GM12873 (cell line): ENCODE measurements at regions not wholly inside any gene's neighbourhood (a gene's known extent, or its start where the extent isn't known, plus 50 kb on each side); places are given as distances from the start of the nearest gene placed in this dataset.

Experiments used
- TF ChIP-seq, protein P1 (sequence below): IDR thresholded peaks from 2 replicates; pipeline ENCODE4 v1.5.1; 2012; ENCODE audit warnings: low read depth, mild to moderate bottlenecking, moderate library complexity, low read length, control low read depth; ENCODE audit not compliant: insufficient read depth; ENCODE audit errors: missing control alignments

DNA sequence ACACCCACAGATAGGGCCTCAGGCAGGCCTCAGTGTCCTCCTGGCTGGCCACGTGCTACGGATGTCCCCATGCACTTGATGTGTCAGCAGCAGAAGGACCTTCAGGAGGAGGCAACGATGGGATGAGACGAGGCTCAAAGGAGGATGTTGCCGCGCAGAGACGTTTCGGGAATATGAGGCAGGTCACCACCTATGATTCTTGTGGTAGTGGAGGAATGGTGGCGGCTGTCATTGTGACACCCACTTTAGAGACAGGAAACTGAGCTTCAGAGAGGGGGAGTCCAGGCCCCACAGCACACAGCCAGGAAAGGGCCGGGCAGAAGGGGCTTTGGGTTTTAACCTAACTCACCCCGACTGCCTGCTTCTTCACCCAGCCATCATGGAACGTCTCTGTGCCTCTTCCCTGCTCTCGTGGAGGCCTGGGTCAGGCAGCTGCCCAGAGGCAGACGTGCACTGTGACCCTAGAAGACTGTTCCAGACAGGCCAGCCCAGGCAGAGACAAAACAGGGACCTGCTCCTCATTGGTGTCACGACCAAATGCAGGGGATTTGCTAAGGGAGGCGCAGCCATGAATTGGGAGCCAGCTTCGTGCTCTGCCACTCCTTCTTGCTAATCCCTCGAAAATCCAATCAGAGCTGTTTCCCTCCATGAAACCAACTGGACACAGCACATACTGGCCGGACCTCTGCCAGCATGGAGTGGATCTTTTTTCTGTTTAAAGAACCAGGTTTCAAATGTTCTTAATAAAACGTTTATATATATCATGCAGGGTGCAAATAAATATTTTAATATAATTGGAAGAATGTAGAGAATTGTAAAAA, 169.2 kb downstream of the ASB1 start:
- TF ChIP-seq, protein P1, sequence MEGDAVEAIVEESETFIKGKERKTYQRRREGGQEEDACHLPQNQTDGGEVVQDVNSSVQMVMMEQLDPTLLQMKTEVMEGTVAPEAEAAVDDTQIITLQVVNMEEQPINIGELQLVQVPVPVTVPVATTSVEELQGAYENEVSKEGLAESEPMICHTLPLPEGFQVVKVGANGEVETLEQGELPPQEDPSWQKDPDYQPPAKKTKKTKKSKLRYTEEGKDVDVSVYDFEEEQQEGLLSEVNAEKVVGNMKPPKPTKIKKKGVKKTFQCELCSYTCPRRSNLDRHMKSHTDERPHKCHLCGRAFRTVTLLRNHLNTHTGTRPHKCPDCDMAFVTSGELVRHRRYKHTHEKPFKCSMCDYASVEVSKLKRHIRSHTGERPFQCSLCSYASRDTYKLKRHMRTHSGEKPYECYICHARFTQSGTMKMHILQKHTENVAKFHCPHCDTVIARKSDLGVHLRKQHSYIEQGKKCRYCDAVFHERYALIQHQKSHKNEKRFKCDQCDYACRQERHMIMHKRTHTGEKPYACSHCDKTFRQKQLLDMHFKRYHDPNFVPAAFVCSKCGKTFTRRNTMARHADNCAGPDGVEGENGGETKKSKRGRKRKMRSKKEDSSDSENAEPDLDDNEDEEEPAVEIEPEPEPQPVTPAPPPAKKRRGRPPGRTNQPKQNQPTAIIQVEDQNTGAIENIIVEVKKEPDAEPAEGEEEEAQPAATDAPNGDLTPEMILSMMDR = no peak

DNA sequence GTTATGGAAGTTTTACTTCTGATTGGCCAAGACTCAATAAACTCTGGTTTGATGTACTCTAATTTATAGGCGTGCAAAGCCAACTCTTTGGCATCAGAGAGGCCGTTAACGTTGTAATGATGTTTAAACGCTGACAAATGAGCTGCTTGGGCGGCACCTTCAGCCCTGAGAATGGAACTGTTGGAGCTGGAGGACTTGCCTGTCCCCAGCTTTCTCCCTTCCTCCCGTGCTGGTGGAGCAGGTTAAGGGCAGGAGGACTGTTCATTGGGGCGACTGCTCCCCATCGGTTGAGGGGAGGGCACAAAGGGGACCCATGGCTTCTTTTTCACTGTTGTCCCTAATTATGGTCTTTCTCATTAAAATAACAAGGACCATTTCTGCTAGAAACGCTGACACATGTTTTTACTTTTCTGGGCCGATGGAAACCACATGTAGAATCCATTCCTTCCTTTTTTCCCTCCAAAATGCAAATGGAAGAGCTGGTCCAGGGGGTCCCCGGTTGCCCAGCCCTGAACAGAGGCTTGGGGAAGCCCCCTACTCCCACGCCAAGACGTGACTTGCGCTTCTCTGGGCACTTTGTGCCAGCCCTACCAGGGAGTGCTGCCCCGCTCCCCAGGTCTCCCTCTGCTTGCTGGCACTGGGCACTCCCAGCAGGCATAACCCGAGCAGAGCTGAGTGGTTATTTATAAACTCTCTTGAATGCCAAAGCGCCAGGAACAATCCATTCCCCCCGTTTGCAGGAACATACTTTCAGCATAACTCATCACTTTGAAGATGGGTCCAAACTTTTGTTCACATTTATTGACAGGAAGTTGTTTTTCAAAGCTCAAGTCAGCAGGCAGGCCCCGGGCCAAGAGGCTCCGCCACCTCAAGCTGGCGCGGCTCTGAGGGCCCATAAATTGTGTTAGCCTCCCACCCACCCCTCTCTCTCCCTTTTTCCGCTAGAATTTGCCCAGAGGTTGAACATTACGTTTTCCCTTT, 170.1 kb downstream of the ASB1 start:
- TF ChIP-seq, protein P1 = no peak

DNA sequence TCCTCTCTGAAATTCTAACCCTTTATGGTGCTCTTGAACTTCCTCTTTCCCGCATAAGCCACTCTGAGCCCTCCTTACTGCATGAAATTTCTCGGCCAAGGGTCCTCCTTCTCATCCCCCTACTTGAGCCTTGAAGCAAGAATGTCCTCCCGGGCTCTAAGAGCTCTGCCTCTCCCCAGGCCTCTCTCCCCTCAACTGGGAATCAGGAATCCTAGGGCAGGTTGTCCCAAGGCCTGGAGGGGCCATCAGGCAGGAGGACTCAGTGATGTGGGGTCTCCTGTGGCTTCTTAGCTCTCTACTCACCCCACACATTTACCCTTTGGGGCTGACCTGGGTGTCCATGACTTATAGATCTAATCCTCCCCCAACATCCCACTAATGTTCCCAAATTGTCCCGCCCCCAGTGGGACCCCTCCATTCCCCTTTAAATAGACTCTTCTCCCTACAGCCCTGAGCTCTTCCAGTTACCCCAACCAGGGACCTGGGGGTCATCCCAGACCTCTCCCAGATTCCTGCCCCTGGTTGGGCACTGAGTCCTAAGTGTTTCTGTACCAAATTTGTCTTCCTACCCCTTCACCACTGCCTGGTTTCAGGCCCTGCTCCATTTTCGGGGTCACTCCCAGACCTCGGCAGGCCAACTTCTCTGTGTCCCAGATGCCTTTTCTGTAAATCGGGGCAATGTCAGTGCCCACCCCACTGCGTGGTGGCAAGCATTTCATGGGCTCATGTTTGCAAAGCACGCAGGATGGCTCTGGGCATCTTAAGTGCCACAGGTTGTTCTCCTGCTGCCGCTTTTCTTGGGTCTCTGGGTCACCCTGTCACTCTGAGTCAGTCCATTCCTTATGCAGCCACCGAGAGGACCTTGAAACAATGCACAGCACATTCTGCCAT, 171.2 kb downstream of the ASB1 start:
- TF ChIP-seq, protein P1 = no peak

DNA sequence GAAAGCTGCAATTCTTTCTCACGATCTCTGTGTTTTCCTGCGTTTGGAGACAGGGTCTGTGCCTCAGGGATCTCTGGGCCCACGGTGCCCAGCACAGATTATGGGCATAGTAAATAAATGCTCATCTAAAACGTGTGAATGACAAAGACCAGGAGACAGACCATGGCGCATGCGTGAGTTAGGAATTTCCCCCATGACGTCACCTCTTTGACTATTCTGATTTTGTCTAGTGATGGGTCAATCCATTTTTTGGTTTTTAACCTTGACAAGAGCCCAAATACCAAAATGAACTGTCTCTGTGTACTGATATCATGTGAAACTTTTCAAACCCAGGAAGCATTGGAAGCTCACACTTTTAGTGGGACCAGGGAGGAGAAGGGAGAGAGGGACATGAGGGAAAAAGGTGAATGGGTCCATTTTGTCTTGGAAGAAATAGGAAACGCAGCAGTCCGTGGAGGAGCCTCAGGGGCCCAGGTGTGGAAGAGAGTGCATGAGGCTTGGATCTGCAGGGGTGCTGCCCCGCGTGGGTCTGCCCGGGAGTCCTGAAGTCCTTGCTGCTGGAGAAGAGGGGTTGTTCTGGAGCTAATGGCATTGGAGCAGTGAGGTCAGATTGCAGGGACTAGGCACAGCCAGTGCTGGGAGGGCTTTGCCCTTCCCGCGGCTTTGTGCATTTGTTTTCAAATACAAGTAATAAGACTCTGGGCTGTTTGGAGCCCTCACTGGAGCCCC, 172.2 kb downstream of the ASB1 start:
- TF ChIP-seq, protein P1 = no peak

DNA sequence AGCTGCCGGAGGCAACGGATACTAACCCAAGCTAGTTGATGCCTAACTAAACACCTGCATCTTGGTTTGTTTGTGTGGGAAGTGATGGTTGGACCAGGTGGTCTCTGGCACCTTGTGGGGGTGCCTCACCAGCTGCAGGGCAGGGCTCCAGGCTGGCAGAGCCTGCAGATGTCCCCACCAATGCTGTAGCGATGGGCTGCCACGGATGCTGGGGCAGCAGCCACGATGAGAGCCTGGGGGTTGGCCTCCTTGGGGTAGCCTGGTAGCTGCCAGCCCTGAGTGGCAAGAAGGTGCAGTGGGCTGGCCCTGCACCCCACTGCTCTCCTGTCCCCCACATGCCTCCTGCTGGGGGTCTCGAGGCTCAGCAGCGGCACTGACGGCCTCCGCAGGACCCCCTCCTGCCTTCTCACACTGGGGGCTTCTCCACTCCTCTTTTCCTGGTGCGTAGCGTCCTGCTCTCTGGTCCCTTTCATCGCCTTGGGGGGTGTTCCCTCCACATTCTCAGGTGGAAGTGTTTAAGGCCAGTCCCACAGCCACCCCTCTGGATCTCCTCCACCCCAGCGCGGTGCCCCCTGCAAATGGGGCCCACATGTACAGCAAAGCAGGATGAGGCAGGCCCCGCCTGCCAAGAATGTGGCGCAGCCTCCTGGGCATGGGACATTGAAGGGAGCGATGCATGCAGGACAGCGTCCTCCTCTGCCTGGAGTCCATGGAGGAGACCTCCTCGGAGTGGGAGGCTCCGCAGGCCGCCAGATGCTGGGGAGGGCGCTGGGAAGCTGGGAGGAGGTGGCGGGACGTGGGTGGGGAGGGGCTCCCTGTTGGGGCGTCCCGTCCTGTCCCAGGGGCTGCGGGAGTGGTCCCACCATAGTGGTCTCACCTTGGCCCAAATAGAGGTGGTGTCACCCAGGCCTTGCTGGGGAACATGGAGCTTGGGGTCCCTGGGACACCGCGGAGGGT, 173.1 kb downstream of the ASB1 start:
- TF ChIP-seq, protein P1 = no peak
